T-helper 1 cell treated with Interleukin-12 subunit alpha and Interleukin-12 subunit beta and Interleukin-4 antibody, amounts not matched to agents 30 μg/mL and 1 μg/mL, for 36 hours (primary cell): ENCODE measurements at regions not wholly inside any gene's neighbourhood (a gene's known extent, or its start where the extent isn't known, plus 50 kb on each side); places are given as distances from the start of the nearest gene placed in this dataset.

Experiments
- H3K27ac Mint-ChIP-seq: one replicate; pipeline ENCODE4 v1.8.0; 2021; ENCODE audit warnings: mild to moderate bottlenecking, mixed read lengths
- H3K27me3 Mint-ChIP-seq: one replicate; pipeline ENCODE4 v1.8.0; 2021; ENCODE audit warnings: low read depth, mixed read lengths
- H3K36me3 Mint-ChIP-seq: one replicate; pipeline ENCODE4 v1.8.0; 2021; ENCODE audit warnings: low read depth, mixed read lengths
- H3K4me1 Mint-ChIP-seq: one replicate; pipeline ENCODE4 v1.8.0; 2021; ENCODE audit warnings: low read depth, mixed read lengths
- H3K4me3 Mint-ChIP-seq: one replicate; pipeline ENCODE4 v1.8.0; 2021; ENCODE audit warnings: mild to moderate bottlenecking, moderate library complexity, mixed read lengths
- H3K9me3 Mint-ChIP-seq: one replicate; pipeline ENCODE4 v1.8.0; 2021; ENCODE audit warnings: mixed read lengths

- Mint-ChIP-seq H3K4me1 (no peaks in the 10 kb centered on the region), H3K9me3 (peaks cover 18% of the 10 kb centered on the region), H3K27me3 (no peaks in the 10 kb centered on the region), H3K36me3 (no peaks in the 10 kb centered on the region), H3K27ac (no peak overlapping the region), H3K4me3 (no peak overlapping the region)
Observed at GRCh38 chr5:4142842-4143241, 547.2 kb downstream of the IRX1 start.

- Mint-ChIP-seq H3K4me3 (no peak overlapping the region), H3K36me3 (no peaks in the 10 kb centered on the region), H3K4me1 (no peaks in the 10 kb centered on the region), H3K9me3 (peaks cover 7% of the 10 kb centered on the region), H3K27me3 (no peaks in the 10 kb centered on the region), H3K27ac (no peak overlapping the region)
Observed at GRCh38 chr5:4144411-4145007, 548.9 kb downstream of the IRX1 start.

GRCh38 chr5:4145511-4145910 is 549.9 kb downstream of the IRX1 start:
- Mint-ChIP-seq H3K27ac (no peak overlapping the region), H3K36me3 (no peaks in the 10 kb centered on the region), H3K27me3 (no peaks in the 10 kb centered on the region), H3K4me3 (no peak overlapping the region), H3K9me3 (peaks cover 4% of the 10 kb centered on the region), H3K4me1 (no peaks in the 10 kb centered on the region)

GRCh38 chr5:4148009-4148408 is 552.4 kb downstream of the IRX1 start:
- Mint-ChIP-seq H3K27me3 (no peaks in the 10 kb centered on the region), H3K36me3 (no peaks in the 10 kb centered on the region), H3K4me1 (no peaks in the 10 kb centered on the region), H3K4me3 (no peak overlapping the region), H3K9me3 (peaks cover 7% of the 10 kb centered on the region), H3K27ac (no peak overlapping the region)

GRCh38 chr5:4150067-4150466 is 554.4 kb downstream of the IRX1 start:
- H3K9me3 Mint-ChIP-seq, result peaks cover 7% of the 10 kb centered on the region
- H3K27ac Mint-ChIP-seq, result no peak overlapping the region
- H3K4me3 Mint-ChIP-seq, result no peak overlapping the region
- no peaks in the 10 kb centered on the region for H3K36me3 Mint-ChIP-seq
- H3K4me1 Mint-ChIP-seq, result no peaks in the 10 kb centered on the region
- H3K27me3 Mint-ChIP-seq, result no peaks in the 10 kb centered on the region

GRCh38 chr5:4156153-4156552 is 560.5 kb downstream of the IRX1 start:
- Mint-ChIP-seq H3K9me3 (peaks cover 8% of the 10 kb centered on the region), H3K4me1 (no peaks in the 10 kb centered on the region), H3K36me3 (no peaks in the 10 kb centered on the region), H3K27me3 (no peaks in the 10 kb centered on the region), H3K27ac (no peak overlapping the region), H3K4me3 (no peak overlapping the region)

GRCh38 chr5:4156889-4157288 is 561.3 kb downstream of the IRX1 start:
- no peak overlapping the region for H3K4me3 Mint-ChIP-seq
- H3K27me3 Mint-ChIP-seq, result no peaks in the 10 kb centered on the region
- no peaks in the 10 kb centered on the region for H3K4me1 Mint-ChIP-seq
- H3K27ac Mint-ChIP-seq, result no peak overlapping the region
- no peaks in the 10 kb centered on the region for H3K36me3 Mint-ChIP-seq
- peaks cover 8% of the 10 kb centered on the region for H3K9me3 Mint-ChIP-seq

- Mint-ChIP-seq H3K27me3 (no peaks in the 10 kb centered on the region), H3K4me1 (no peaks in the 10 kb centered on the region), H3K36me3 (no peaks in the 10 kb centered on the region), H3K4me3 (no peak overlapping the region), H3K9me3 (peaks cover 5% of the 10 kb centered on the region), H3K27ac (no peak overlapping the region)
Observed at GRCh38 chr5:4158750-4159447, 563.3 kb downstream of the IRX1 start.

GRCh38 chr5:4159681-4160080 is 564.0 kb downstream of the IRX1 start:
- Mint-ChIP-seq H3K4me3 (no peak overlapping the region), H3K27ac (no peak overlapping the region), H3K36me3 (no peaks in the 10 kb centered on the region), H3K9me3 (peaks cover 5% of the 10 kb centered on the region), H3K4me1 (no peaks in the 10 kb centered on the region), H3K27me3 (no peaks in the 10 kb centered on the region)

GRCh38 chr5:4164167-4164566 is 568.5 kb downstream of the IRX1 start:
- no peaks in the 10 kb centered on the region for H3K4me1 Mint-ChIP-seq
- H3K27ac Mint-ChIP-seq, result no peak overlapping the region
- H3K27me3 Mint-ChIP-seq, result no peaks in the 10 kb centered on the region
- peaks cover 5% of the 10 kb centered on the region for H3K9me3 Mint-ChIP-seq
- H3K36me3 Mint-ChIP-seq, result no peaks in the 10 kb centered on the region
- H3K4me3 Mint-ChIP-seq, result no peak overlapping the region

GRCh38 chr5:4180703-4181102 is 585.1 kb downstream of the IRX1 start:
- no peaks in the 10 kb centered on the region for H3K27me3 Mint-ChIP-seq
- H3K4me1 Mint-ChIP-seq, result no peaks in the 10 kb centered on the region
- H3K4me3 Mint-ChIP-seq, result no peak overlapping the region
- H3K36me3 Mint-ChIP-seq, result no peaks in the 10 kb centered on the region
- H3K27ac Mint-ChIP-seq, result no peak overlapping the region
- peaks cover 23% of the 10 kb centered on the region for H3K9me3 Mint-ChIP-seq

- no peaks in the 10 kb centered on the region for H3K27me3 Mint-ChIP-seq
- H3K9me3 Mint-ChIP-seq, result peaks cover 29% of the 10 kb centered on the region
- no peak overlapping the region for H3K4me3 Mint-ChIP-seq
- no peaks in the 10 kb centered on the region for H3K36me3 Mint-ChIP-seq
- no peak overlapping the region for H3K27ac Mint-ChIP-seq
- peaks cover 3% of the 10 kb centered on the region for H3K4me1 Mint-ChIP-seq
Observed at GRCh38 chr5:4182144-4182543, 586.5 kb downstream of the IRX1 start.

GRCh38 chr5:4185127-4185526 is 589.5 kb downstream of the IRX1 start:
- no peaks in the 10 kb centered on the region for H3K36me3 Mint-ChIP-seq
- no peak overlapping the region for H3K27ac Mint-ChIP-seq
- H3K9me3 Mint-ChIP-seq, result peaks cover 23% of the 10 kb centered on the region
- H3K4me3 Mint-ChIP-seq, result no peak overlapping the region
- H3K27me3 Mint-ChIP-seq, result no peaks in the 10 kb centered on the region
- H3K4me1 Mint-ChIP-seq, result peaks cover 3% of the 10 kb centered on the region

GRCh38 chr5:4188704-4189103 is 593.1 kb downstream of the IRX1 start:
- Mint-ChIP-seq H3K9me3 (peaks cover 20% of the 10 kb centered on the region), H3K4me3 (no peak overlapping the region), H3K27ac (no peak overlapping the region), H3K4me1 (peaks cover 3% of the 10 kb centered on the region), H3K27me3 (no peaks in the 10 kb centered on the region), H3K36me3 (no peaks in the 10 kb centered on the region)

GRCh38 chr5:4189317-4189716 is 593.7 kb downstream of the IRX1 start:
- H3K27me3 Mint-ChIP-seq, result no peaks in the 10 kb centered on the region
- H3K36me3 Mint-ChIP-seq, result no peaks in the 10 kb centered on the region
- H3K27ac Mint-ChIP-seq, result peak overlapping the region; percentile 64
- H3K4me3 Mint-ChIP-seq, result no peak overlapping the region
- peaks cover 14% of the 10 kb centered on the region for H3K9me3 Mint-ChIP-seq
- H3K4me1 Mint-ChIP-seq, result peaks cover 3% of the 10 kb centered on the region
